NCI-H1694 (cell line): ENCODE measurements at regions not wholly inside any gene's neighbourhood (a gene's known extent, or its start where the extent isn't known, plus 50 kb on each side); places are given as distances from the start of the nearest gene placed in this dataset.
"Not testable (repeated sequence)": the region's sequence is repeated elsewhere in the genome, so short reads cannot be mapped to it uniquely, and the experiment has no call there.

ENCODE experiments used
- DNase-seq: peaks from one replicate; lab custom pipeline; 2025; lab: John Stamatoyannopoulos, UW

DNA sequence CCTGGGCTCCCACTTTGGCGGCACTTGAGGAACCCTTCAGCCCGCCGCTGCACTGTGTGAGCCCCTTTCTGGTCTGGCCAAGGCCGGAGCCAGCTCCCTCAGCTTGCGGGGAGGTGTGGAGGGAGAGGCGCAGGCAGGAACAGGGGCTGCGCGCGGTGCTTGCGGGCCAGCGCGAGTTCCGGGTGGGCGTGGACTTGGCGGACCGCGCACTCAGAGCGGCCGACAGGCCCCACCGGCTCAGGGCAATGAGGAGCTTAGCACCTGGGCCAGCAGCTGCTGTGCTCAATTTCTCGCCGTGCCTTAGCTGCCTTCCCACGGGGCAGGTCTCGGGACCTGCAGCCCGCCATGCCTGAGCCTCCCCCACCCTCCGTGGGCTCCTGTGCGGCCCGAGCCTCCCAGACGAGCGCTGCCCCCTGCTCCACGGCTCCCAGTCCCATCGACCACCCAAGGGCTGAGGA is 324.8 kb downstream of the RAD51AP2 start:
- DNase-seq, result not testable (repeated sequence)

- DNase-seq, result no peak
Observed at GRCh38 chr2:17191223-17191622, 327.0 kb downstream of the RAD51AP2 start.

GRCh38 chr2:17190527-17190926 is 327.7 kb downstream of the RAD51AP2 start:
- DNase-seq, result no peak

DNA sequence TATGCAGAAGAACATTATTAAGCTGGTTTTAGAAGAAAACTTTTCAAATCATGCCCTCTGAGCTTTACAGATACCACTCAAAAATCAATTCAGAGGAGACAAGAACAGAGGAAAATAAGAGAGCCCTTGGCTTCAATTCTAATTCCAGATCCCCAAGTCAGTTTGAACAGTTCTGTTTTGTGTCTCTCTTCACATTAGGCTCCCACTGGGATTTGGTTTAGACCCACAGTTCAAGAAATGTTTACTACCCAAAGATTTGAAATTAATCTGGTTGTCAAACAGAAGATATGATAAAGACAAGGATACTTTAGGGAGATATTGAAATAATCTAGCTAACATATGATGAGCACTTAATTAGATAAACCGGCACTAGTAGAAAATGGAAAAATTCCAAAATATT is 329.5 kb downstream of the RAD51AP2 start:
- no peak for DNase-seq

GRCh38 chr2:17184512-17184911 is 333.7 kb downstream of the RAD51AP2 start:
- DNase-seq, result no peak

- no peak for DNase-seq
Observed at GRCh38 chr2:17182399-17182798, 335.8 kb downstream of the RAD51AP2 start.

GRCh38 chr2:17181051-17181752 is 337.0 kb downstream of the RAD51AP2 start:
- no peak for DNase-seq

DNA sequence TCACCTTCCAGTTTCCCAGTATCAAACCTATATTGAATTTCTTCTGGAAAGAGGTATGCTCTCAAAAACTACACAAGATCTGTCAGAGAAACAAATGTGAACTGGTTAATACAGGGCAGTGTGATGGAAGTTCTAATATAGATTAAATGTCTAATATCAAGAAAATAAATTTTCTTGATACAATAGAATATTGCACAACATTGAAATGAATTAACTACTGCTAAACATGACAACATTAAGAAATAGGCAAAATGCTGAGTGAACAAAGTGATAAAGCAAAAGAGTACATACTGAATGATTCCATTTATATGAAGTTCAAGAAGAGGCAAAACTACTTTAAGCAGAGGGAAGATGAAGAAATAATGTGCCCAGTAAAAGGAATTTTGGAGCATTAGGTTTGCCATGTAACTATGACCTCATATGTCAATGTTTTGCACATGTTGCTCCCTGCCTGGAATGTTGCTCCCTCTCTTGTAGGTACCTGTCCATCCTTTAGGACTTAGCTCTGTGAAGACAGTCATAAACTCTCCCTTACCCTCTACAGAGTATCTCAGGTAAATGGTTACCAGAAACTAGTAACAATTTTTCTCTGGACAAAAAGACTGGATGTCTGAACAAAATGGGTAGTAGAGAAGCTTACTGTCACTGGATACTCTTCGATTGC is 339.0 kb downstream of the RAD51AP2 start:
- no peak for DNase-seq

GRCh38 chr2:17177088-17177487 is 341.2 kb downstream of the RAD51AP2 start:
- no peak for DNase-seq

- DNase-seq, result peak; percentile 37
Observed at GRCh38 chr2:17171446-17172049, 346.7 kb downstream of the RAD51AP2 start.

DNA sequence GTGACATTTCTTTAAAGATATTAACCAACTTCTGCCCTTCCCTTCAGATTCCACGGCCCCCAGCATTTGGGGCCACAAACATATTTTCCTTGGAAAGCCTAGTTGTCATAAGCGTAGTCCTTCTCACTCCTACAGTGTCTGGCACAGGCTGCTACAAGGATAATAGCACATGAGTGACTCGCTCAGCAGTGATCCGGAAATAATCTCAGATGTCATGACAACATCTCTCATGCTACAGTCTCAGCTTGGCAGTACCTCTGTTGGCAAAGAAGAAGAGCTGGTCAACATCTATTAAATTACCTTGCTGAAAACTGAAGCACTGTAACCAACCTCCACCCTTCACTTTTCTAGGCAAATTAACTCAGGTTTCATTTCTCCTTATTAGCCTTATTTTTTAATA is 351.7 kb downstream of the RAD51AP2 start:
- no peak for DNase-seq

- DNase-seq, result no peak
Observed at GRCh38 chr2:17164550-17164949, 353.7 kb downstream of the RAD51AP2 start.

DNA sequence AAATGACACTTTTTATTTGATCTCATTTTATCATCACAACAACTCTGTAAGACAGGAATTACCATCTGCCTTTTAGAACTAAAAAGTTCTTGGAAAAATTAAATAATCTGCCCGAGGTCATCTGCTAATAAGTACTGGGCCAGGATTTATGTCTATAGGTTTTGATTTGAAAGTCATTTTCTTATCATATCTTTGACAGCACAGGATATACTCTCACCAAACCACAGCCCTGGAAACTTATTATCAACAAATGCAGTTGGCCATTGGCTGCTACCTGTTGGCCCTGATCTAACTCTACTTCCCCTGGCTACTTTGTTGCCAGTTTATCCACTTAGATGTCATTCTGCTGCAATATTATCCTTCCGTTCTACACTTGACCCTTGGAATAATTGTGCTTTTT is 354.6 kb downstream of the RAD51AP2 start:
- no peak for DNase-seq

DNA sequence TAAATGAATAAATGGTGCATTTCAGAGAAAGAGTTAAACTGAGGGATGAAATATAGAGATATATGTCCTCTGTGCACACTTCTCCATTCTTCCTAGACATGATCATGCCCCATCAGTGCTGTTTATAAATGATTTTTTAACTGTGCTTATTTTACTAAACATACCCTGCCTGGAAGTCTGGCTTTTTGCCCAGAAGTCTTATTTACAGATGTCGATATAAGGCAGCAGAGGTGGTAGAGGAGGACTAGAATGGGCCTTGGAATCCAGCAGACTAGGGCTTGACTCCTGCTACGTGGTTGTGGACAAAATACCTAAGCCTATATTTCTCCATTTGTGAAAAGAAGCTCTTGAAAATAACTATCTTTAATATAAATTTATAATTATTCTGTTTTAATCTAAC is 355.5 kb downstream of the RAD51AP2 start:
- DNase-seq, result no peak

- DNase-seq, result no peak
Observed at GRCh38 chr2:17160594-17160993, 357.6 kb downstream of the RAD51AP2 start.

GRCh38 chr2:17156086-17156485 is 362.2 kb downstream of the RAD51AP2 start:
- no peak for DNase-seq

GRCh38 chr2:17149945-17150344 is 368.3 kb downstream of the RAD51AP2 start:
- DNase-seq, result no peak

DNA sequence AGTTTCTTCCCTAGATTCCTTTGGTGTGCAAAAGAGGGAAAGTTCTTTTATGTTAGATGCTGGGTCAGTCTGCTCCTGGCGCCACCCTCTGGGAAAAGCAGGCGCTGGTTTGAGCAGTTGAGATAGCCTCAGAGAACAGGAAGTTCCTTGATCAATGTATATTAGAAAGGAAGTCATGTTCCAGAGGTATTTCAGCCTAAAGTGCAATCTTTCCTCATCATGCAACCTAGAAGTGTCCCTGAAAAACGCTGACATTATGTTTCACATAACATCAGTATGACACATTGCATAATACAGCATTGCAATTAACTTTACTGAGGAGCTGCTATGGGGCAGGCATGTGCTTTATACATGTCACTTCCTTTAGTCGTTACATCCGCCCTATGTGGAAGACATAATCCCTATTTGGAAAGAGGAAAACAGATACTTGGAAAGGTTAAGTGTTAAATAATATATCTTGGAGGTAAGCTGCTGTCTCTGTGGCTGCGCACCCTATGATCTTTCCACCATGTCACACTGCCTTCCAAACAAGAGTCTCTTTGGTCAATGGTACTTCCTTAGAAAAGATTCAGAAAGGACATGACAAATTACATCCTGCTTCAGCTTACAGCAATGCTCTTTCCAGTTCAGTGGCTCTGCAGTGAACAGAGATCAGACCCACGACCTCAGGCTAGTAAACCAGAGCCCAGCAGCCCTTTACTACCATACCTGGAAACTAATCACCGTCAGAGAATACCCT is 369.7 kb downstream of the RAD51AP2 start:
- no peak for DNase-seq

GRCh38 chr2:17146358-17146757 is 371.9 kb downstream of the RAD51AP2 start:
- DNase-seq, result no peak

DNA sequence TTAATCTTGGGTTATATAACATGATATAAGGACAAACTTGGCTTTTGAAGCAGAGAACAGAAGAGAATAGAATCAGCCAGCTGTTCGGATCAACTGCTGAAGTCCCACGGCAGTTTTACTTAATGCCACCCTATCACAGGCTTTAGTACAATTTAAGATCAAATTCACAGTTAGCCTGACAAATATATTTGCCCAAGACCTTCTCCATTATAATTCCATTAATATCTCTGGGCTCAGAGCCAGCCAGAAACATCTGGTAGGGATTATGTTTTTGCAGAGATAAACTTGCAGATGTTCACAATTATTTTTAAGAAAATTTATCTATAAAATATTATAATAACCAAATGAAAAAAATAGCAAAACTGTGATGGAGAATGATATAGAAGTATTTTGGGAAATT is 381.4 kb downstream of the RAD51AP2 start:
- DNase-seq, result no peak

GRCh38 chr2:17136231-17136630 is 382.0 kb downstream of the RAD51AP2 start:
- no peak for DNase-seq

GRCh38 chr2:17135619-17136018 is 382.6 kb downstream of the RAD51AP2 start:
- DNase-seq, result no peak
